ENCODE measurements at regions not wholly inside any gene's neighbourhood (a gene's known extent, or its start where the extent isn't known, plus 50 kb on each side); places are given as distances from the start of the nearest gene placed in this dataset.

DNA sequence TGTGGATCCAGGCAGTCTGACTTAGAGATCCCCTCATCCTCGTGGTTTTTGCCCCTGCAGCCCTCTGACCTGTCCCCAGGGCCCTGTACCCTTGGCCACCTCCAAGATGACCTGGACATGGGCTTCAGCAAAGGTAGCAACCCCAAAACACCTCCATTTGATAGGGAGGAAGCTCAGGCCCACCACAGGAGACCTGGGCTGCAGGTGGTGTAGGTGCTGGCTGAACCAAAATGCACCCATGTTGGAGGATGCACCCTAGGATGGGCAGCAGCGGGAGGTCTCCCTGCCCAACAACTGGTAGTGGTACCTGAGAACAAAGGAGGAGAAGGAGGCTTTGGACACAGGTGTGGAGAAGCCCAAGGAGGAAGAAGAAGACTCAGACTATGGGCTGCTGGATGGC lies 188.7 kb downstream of the ZNF716 start:
- no peak overlapping the region for H3K4me3 ChIP-seq
- intact Hi-C loops (cut with DNase I; ENCODE audit: low total_unique reads): no loop called here
- H3K27me3 ChIP-seq (replicated peaks in 1 of 7): no peaks in the 10 kb centered on the region
- TF ChIP-seq POLR2AphosphoS5 (IDR thresholded peaks at IDR 0.05): no peak
- TF ChIP-seq POLR2A (IDR thresholded peaks at IDR 0.05): no peak
- TF ChIP-seq, protein P1, sequence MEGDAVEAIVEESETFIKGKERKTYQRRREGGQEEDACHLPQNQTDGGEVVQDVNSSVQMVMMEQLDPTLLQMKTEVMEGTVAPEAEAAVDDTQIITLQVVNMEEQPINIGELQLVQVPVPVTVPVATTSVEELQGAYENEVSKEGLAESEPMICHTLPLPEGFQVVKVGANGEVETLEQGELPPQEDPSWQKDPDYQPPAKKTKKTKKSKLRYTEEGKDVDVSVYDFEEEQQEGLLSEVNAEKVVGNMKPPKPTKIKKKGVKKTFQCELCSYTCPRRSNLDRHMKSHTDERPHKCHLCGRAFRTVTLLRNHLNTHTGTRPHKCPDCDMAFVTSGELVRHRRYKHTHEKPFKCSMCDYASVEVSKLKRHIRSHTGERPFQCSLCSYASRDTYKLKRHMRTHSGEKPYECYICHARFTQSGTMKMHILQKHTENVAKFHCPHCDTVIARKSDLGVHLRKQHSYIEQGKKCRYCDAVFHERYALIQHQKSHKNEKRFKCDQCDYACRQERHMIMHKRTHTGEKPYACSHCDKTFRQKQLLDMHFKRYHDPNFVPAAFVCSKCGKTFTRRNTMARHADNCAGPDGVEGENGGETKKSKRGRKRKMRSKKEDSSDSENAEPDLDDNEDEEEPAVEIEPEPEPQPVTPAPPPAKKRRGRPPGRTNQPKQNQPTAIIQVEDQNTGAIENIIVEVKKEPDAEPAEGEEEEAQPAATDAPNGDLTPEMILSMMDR (IDR thresholded peaks at IDR 0.05 in 8 of 11, conservative IDR thresholded peaks at IDR 0.05 in 3 of 11): no peak
- 25 to 50% (median 28%) methylated on average over 1 to 2 of the region's 2 CpGs for WGBS, 5 donors
- DNase-seq: peak; percentile 47
- H3K4me1 ChIP-seq: no peaks in the 10 kb centered on the region
- no peaks in the 10 kb centered on the region for H3K36me3 ChIP-seq
- no peak overlapping the region for H3K27ac ChIP-seq
- peaks cover 0 to 28% (median 7%) of the 10 kb centered on the region in 8 donors for H3K9me3 ChIP-seq

DNA sequence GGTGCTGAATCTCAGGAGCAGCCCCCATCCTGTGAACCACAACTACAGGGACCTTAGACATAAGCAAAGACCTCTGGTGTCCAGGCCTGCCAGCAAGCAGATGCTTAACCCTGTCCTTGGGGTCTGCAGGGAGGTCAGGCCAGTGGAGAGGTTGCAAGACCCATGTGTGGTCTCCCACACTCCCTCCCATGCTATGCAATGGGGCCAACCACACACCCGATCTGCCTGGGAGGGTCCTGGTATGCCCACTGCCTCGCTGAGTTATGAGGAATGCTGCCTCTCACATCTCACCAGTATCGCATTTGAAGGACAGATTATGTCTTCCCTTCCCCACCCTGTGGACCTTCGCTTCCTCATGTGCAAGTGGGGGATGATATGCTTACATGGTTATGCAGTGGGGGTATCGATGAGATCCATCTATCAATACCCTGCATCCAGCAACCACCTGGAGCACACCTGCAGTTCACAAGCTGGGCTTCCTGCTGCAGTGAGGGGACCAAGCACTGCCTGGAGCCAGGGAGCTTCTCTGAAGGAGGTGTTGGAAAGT lies 191.6 kb downstream of the ZNF716 start:
- peaks cover 0 to 53% (median 22%) of the 10 kb centered on the region in 8 donors for H3K9me3 ChIP-seq
- no peaks in the 10 kb centered on the region for H3K27me3 ChIP-seq (replicated peaks in 1 of 7)
- no peak overlapping the region for H3K4me3 ChIP-seq
- no peaks in the 10 kb centered on the region for H3K4me1 ChIP-seq
- H3K27ac ChIP-seq: no peak overlapping the region
- no peak for DNase-seq
- TF ChIP-seq POLR2A (IDR thresholded peaks at IDR 0.05) (no peak), POLR2AphosphoS5 (IDR thresholded peaks at IDR 0.05) (no peak)
- TF ChIP-seq, protein P1 (IDR thresholded peaks at IDR 0.05 in 8 of 11, conservative IDR thresholded peaks at IDR 0.05 in 3 of 11): no peak
- intact Hi-C loops (cut with DNase I; ENCODE audit: low total_unique reads): no loop called here
- 73 to 85% (median 80%) methylated on average over 5 of the region's 5 CpGs for WGBS, 5 donors
- no peaks in the 10 kb centered on the region for H3K36me3 ChIP-seq

DNA sequence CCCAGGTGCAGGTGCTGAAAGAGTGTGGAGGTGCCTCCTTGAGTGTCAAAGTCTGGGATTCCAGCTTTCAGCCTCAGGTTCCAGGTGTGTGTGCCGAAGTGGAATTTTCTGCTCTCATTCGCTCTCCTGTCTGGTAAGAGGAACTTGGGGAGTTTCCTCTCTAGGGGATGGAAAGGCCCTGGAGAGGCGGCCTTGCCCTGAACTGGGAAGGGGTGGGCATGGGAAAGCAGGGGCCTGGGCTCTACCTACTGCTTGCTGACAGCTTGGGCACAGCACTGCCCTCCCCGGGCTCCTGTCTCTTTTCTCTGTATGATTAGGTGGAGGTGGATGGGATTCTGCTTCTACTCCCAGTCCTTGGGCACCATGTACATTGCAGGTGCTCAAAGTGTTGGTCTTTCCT lies 192.8 kb downstream of the ZNF716 start:
- DNase-seq: no peak
- Histone ChIP-seq H3K4me3 (no peak overlapping the region), H3K9me3 (peaks cover 0 to 64% (median 32%) of the 10 kb centered on the region in 8 donors), H3K27me3 (replicated peaks in 1 of 7) (no peaks in the 10 kb centered on the region), H3K36me3 (no peaks in the 10 kb centered on the region), H3K4me1 (no peaks in the 10 kb centered on the region), H3K27ac (no peak overlapping the region)
- TF ChIP-seq POLR2AphosphoS5 (IDR thresholded peaks at IDR 0.05) (no peak), POLR2A (IDR thresholded peaks at IDR 0.05) (no peak)
- TF ChIP-seq, protein P1 (IDR thresholded peaks at IDR 0.05 in 8 of 11, conservative IDR thresholded peaks at IDR 0.05 in 3 of 11): no peak
- intact Hi-C loops (cut with DNase I; ENCODE audit: low total_unique reads): no loop called here
- WGBS, 5 donors: 57 to 88% (median 78%) methylated on average over 1 to 4 of the region's 4 CpGs

- H3K36me3 ChIP-seq: no peaks in the 10 kb centered on the region
- H3K27ac ChIP-seq: no peak overlapping the region
- 86 to 89% (median 88%) methylated on average over 32 of the region's 32 CpGs for WGBS, 5 donors
- H3K27me3 ChIP-seq (replicated peaks in 1 of 7): no peaks in the 10 kb centered on the region
- DNase-seq: no peak
- intact Hi-C loops (cut with DNase I; ENCODE audit: low total_unique reads): no loop called here
- no peak overlapping the region for H3K4me3 ChIP-seq
- H3K4me1 ChIP-seq: no peaks in the 10 kb centered on the region
- TF ChIP-seq POLR2A (IDR thresholded peaks at IDR 0.05): no peak
- TF ChIP-seq, protein P1 (IDR thresholded peaks at IDR 0.05 in 8 of 11, conservative IDR thresholded peaks at IDR 0.05 in 3 of 11): no peak
- H3K9me3 ChIP-seq: peaks cover 0 to 92% (median 51%) of the 10 kb centered on the region in 8 donors
Measured at GRCh38 chr7:57646219-57646900, 196.4 kb downstream of the ZNF716 start.
